SK-N-SH (cell line): ENCODE measurements at regions not wholly inside any gene's neighbourhood (a gene's known extent, or its start where the extent isn't known, plus 50 kb on each side); places are given as distances from the start of the nearest gene placed in this dataset.

Source experiments
- CTCF ChIA-PET: fragments of 300-600, 350-600 bp; formaldehyde crosslinking; extraction: SDS; loops from one replicate; lab custom pipeline; 2021; lab: Yijun Ruan, JAX
- POLR2A ChIA-PET: fragments of 350-600 bp; sonication (Branson Sonifier 250); formaldehyde crosslinking; extraction: SDS; loops from one replicate; lab custom pipeline; 2020; ENCODE audit warnings: antibody characterized with exemption, inconsistent platforms; lab: Yijun Ruan, JAX
- DNase-seq: peaks from one replicate; pipeline ENCODE4 v3.0.0; 2012
- H2AFZ ChIP-seq: fragments of 200-600 bp; sonication (generic); 2 replicates; pipeline ENCODE4 v1.8.1; 2016; ENCODE audit warnings: antibody characterized with exemption, mild to moderate bottlenecking, low read depth
- H3F3A ChIP-seq: fragments of 200-600 bp; sonication (generic); replicated peaks from 2 replicates; pipeline ENCODE3; 2016; ENCODE audit warnings: antibody characterized with exemption, mild to moderate bottlenecking; ENCODE audit not compliant: insufficient read depth
- H3K27ac ChIP-seq, 2 experiments: fragments of 200-500 bp in 1 of 2; fragments of 200-600 bp in 1 of 2; sonication (Bioruptor generic) in 1 of 2; sonication (generic), shearing (Covaris generic) in 1 of 2; 2 replicates each; pipeline versions ENCODE4 v1.5.1 to v1.6.1; 2014 to 2016; ENCODE audit warnings: low read depth in 2 of 2, inconsistent platforms in 1 of 2, low read length in 1 of 2, mild to moderate bottlenecking in 1 of 2, mixed read lengths in 1 of 2
- H3K27me3 ChIP-seq: fragments of 200-600 bp; sonication (generic), shearing (Covaris generic); 2 replicates; pipeline ENCODE4 v1.6.1; 2016; ENCODE audit warnings: mixed run types; ENCODE audit not compliant: insufficient read depth
- H3K36me3 ChIP-seq, 2 experiments: fragments of 200-500 bp in 1 of 2; fragments of 200-600 bp in 1 of 2; sonication (Bioruptor generic) in 1 of 2; sonication (generic) in 1 of 2; replicated peaks in 1 of 2; 2 replicates each; pipeline versions ENCODE3 to v1.5.1; 2014 to 2016; ENCODE audit warnings: low read length in 1 of 2, mild to moderate bottlenecking in 1 of 2; ENCODE audit not compliant: insufficient read depth in 2 of 2, control insufficient read depth in 1 of 2
- H3K4me1 ChIP-seq, 2 experiments: fragments of 200-500 bp in 1 of 2; fragments of 200-600 bp in 1 of 2; sonication (Bioruptor generic) in 1 of 2; sonication (generic), shearing (Covaris generic) in 1 of 2; 2 replicates each; pipeline versions ENCODE4 v1.5.1 to v1.6.1; 2014 to 2016; ENCODE audit warnings: low read depth in 1 of 2, low read length in 1 of 2, mixed run types in 1 of 2; ENCODE audit not compliant: insufficient read depth in 2 of 2, control insufficient read depth in 1 of 2
- H3K4me2 ChIP-seq: fragments of 200-600 bp; sonication (generic), shearing (Covaris generic); 2 replicates; pipeline ENCODE4 v1.6.1; 2017; ENCODE audit warnings: mixed run types
- H3K4me3 ChIP-seq, 2 experiments: fragments of 200-500 bp in 1 of 2; fragments of 200-600 bp in 1 of 2; sonication (Bioruptor generic) in 1 of 2; sonication (generic), shearing (Covaris generic) in 1 of 2; 2 replicates each; pipeline versions ENCODE4 v1.5.1 to v1.8.1; 2014 to 2016; ENCODE audit warnings: low read depth in 2 of 2, inconsistent platforms in 1 of 2, low read length in 1 of 2, mild to moderate bottlenecking in 1 of 2, mixed read lengths in 1 of 2, moderate library complexity in 1 of 2
- H3K79me2 ChIP-seq: fragments of 200-600 bp; sonication (generic); 2 replicates; pipeline ENCODE4 v1.8.1; 2017; ENCODE audit warnings: mild to moderate bottlenecking; ENCODE audit not compliant: insufficient read depth
- H3K9ac ChIP-seq: fragments of 200-600 bp; sonication (generic); 2 replicates; pipeline ENCODE4 v1.6.1; 2017; ENCODE audit warnings: mixed run types
- H3K9me2 ChIP-seq: fragments of 200-600 bp; sonication (generic); 2 replicates; pipeline ENCODE4 v1.6.1; 2017; ENCODE audit warnings: mixed run types
- H3K9me3 ChIP-seq: fragments of 200-600 bp; sonication (generic); 2 replicates; pipeline ENCODE4 v1.6.1; 2017; ENCODE audit warnings: mixed run types, mild to moderate bottlenecking, moderate library complexity
- H4K20me1 ChIP-seq: fragments of 200-600 bp; sonication (generic); 2 replicates; pipeline ENCODE4 v1.6.1; 2017; ENCODE audit warnings: mild to moderate bottlenecking, mixed run types; ENCODE audit not compliant: insufficient read depth
- ELF1 ChIP-seq: IDR thresholded peaks from 2 replicates; pipeline ENCODE4 v1.4.0; 2012
- EP300 ChIP-seq, 2 experiments: IDR thresholded peaks; 2 replicates each; pipeline versions ENCODE4 v1.4.0 to v1.6.1; 2012; ENCODE audit warnings: borderline replicate concordance in 1 of 2, low read depth in 1 of 2, low read length in 1 of 2
- EZH2phosphoT487 ChIP-seq: fragments of 200-600 bp; sonication (generic); IDR thresholded peaks from 2 replicates; pipeline ENCODE4 v1.6.1; 2017; ENCODE audit warnings: low read depth, mixed run types, mild to moderate bottlenecking, antibody characterized with exemption, moderate library complexity, borderline replicate concordance
- FOSL2 ChIP-seq: IDR thresholded peaks from 2 replicates; pipeline ENCODE4 v1.4.0; 2012; ENCODE audit warnings: low read depth, mild to moderate bottlenecking, moderate library complexity, borderline replicate concordance
- FOXJ3 ChIP-seq: sonication (generic); formaldehyde crosslinking; IDR thresholded peaks from 2 replicates; pipeline ENCODE4 v1.5.1; 2020; ENCODE audit warnings: mild to moderate bottlenecking, missing genetic modification reagents
- NFIC ChIP-seq: IDR thresholded peaks from 2 replicates; pipeline ENCODE4 v1.4.0; 2012; ENCODE audit warnings: borderline replicate concordance
- NRF1 ChIP-seq: IDR thresholded peaks from 2 replicates; pipeline ENCODE4 v1.6.1; 2012; ENCODE audit warnings: low read depth, mild to moderate bottlenecking, low read length
- RAD21 ChIP-seq: IDR thresholded peaks from 2 replicates; pipeline ENCODE4 v1.6.1; 2012; ENCODE audit warnings: mild to moderate bottlenecking, low read length
- RCOR1 ChIP-seq: fragments of 150-350 bp; IDR thresholded peaks from 2 replicates; pipeline ENCODE4 v1.6.1; 2017; ENCODE audit warnings: antibody characterized with exemption, low read length
- RXRA ChIP-seq: IDR thresholded peaks from 2 replicates; pipeline ENCODE4 v1.4.0; 2012; ENCODE audit warnings: low read depth, mild to moderate bottlenecking, borderline replicate concordance
- SIN3A ChIP-seq: IDR thresholded peaks from 2 replicates; pipeline ENCODE4 v1.6.1; 2012; ENCODE audit warnings: low read depth, mild to moderate bottlenecking, low read length, moderate library complexity, borderline replicate concordance
- WGBS: methylation state at CpG from one replicate; pipeline ENCODE4 v1.1.6; 2017; ENCODE audit warnings: low lambda C conversion rate; 5-methylcytosine and 5-hydroxymethylcytosine counted together
- TF ChIP-seq, protein P1 (sequence below): IDR thresholded peaks from 2 replicates; pipeline ENCODE4 v1.4.0; 2012; ENCODE audit warnings: low read depth
- TF ChIP-seq, protein P2 (sequence below): IDR thresholded peaks from 2 replicates; pipeline ENCODE4 v1.4.0; 2012; ENCODE audit warnings: low read depth, borderline replicate concordance
- TF ChIP-seq, protein P3 (sequence below): fragments of 150-350 bp; IDR thresholded peaks from 2 replicates; pipeline ENCODE4 v1.6.1; 2017; ENCODE audit warnings: antibody characterized with exemption, low read length, low read depth, borderline replicate concordance

DNA sequence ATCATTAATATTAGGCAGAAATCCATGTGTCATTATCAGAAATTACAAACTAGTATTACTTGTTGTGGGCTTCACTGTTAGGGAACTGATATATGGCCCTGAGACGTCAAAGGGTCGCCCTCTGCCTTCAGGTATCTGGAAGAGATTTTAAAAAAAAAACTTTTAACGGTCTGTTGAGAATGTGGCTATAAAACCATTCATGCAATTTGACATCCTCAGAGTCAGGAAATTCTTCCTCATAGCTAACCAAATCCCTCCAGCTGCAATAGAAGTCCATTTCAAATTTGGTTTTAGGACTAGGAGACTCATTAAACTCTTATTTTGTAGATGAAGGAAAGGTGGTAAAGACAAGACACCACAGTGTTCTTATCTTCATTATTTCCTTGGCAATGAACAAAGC lies 194.2 kb upstream of the NOCT start:
- H4K20me1 ChIP-seq: no peaks in the 10 kb centered on the region
- no peak overlapping the region for H3K4me2 ChIP-seq
- no peaks in the 10 kb centered on the region for H3F3A ChIP-seq
- no peaks in the 10 kb centered on the region for H3K79me2 ChIP-seq
- no peak overlapping the region for H2AFZ ChIP-seq
- no peaks in the 10 kb centered on the region for H3K27me3 ChIP-seq
- ChIA-PET CTCF (no interaction called here), POLR2A (no interaction called here)
- peaks cover 0 to under 1% of the 10 kb centered on the region in 2 experiments; a peak in 1 of 4 replicates for H3K4me1 ChIP-seq
- DNase-seq: no peak
- H3K9me3 ChIP-seq: no peaks in the 10 kb centered on the region
- no peaks in the 10 kb centered on the region for H3K9me2 ChIP-seq
- no peak overlapping the region for H3K9ac ChIP-seq
- no peak overlapping the region for H3K4me3 ChIP-seq
- no peak overlapping the region for H3K27ac ChIP-seq
- TF ChIP-seq RAD21 (no peak), FOSL2 (no peak), RCOR1 (no peak)
- TF ChIP-seq, all 33 proteins: peak for 0
- 67% methylated on average over 3 of the region's 3 CpGs for WGBS
- H3K36me3 ChIP-seq: no peaks in the 10 kb centered on the region

DNA sequence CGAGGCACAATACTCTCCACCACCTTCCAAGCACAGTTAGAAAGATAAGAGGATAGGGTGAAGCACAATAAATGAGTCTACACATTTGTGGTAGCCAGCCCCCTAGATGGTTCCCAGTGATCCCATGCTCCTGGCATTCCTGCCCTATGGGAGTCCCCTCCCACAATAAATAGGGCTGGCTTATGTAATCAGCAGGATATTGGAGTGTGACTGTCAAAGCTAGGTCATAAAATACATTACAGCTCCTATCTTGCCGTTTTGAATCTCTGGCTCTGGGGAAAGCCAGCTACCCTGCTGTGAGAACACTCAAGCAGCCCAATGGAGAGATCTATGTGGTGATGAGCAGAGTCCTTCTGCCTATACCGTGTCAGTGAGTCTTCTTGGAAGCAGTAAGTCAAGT lies 198.7 kb upstream of the NOCT start:
- Histone ChIP-seq H3K79me2 (no peaks in the 10 kb centered on the region), H2AFZ (no peak overlapping the region), H3K4me2 (no peak overlapping the region), H3K9me2 (no peaks in the 10 kb centered on the region), H3F3A (no peaks in the 10 kb centered on the region), H3K4me1 (no peaks in the 10 kb centered on the region), H3K27ac (no peak overlapping the region), H3K36me3 (no peaks in the 10 kb centered on the region), H3K9me3 (no peaks in the 10 kb centered on the region), H3K27me3 (no peaks in the 10 kb centered on the region), H4K20me1 (no peaks in the 10 kb centered on the region), H3K9ac (no peak overlapping the region), H3K4me3 (no peak overlapping the region)
- ChIA-PET POLR2A (no interaction called here), CTCF (interaction anchor here (1.5 kb wide), 1 partner anchor 54 kb away, joined by 3 read pairs; no protein-coding TSS in a partner anchor)
- TF ChIP-seq SIN3A: no peak
- TF ChIP-seq, protein P1, sequence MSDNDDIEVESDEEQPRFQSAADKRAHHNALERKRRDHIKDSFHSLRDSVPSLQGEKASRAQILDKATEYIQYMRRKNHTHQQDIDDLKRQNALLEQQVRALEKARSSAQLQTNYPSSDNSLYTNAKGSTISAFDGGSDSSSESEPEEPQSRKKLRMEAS: no peak
- TF ChIP-seq, protein P2, sequence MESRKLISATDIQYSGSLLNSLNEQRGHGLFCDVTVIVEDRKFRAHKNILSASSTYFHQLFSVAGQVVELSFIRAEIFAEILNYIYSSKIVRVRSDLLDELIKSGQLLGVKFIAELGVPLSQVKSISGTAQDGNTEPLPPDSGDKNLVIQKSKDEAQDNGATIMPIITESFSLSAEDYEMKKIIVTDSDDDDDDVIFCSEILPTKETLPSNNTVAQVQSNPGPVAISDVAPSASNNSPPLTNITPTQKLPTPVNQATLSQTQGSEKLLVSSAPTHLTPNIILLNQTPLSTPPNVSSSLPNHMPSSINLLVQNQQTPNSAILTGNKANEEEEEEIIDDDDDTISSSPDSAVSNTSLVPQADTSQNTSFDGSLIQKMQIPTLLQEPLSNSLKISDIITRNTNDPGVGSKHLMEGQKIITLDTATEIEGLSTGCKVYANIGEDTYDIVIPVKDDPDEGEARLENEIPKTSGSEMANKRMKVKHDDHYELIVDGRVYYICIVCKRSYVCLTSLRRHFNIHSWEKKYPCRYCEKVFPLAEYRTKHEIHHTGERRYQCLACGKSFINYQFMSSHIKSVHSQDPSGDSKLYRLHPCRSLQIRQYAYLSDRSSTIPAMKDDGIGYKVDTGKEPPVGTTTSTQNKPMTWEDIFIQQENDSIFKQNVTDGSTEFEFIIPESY: no peak
- no peak for TF ChIP-seq RXRA
- no peak for TF ChIP-seq EZH2phosphoT487
- TF ChIP-seq EP300 (IDR thresholded peaks at IDR 0.05; ENCODE audit: borderline replicate concordance in 1 of 2, low read depth in 1 of 2, low read length in 1 of 2): no peak
- no peak for TF ChIP-seq NRF1
- no peak for TF ChIP-seq FOSL2
- no peak for TF ChIP-seq NFIC
- TF ChIP-seq FOXJ3 (CRISPR knock-in tag): no peak
- no peak for TF ChIP-seq ELF1
- TF ChIP-seq, protein P3, sequence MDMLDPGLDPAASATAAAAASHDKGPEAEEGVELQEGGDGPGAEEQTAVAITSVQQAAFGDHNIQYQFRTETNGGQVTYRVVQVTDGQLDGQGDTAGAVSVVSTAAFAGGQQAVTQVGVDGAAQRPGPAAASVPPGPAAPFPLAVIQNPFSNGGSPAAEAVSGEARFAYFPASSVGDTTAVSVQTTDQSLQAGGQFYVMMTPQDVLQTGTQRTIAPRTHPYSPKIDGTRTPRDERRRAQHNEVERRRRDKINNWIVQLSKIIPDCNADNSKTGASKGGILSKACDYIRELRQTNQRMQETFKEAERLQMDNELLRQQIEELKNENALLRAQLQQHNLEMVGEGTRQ: no peak
- WGBS: 13% methylated on average over 3 of the region's 3 CpGs
- peak; percentile 19 for DNase-seq
